BJ (cell line): ENCODE measurements at regions not wholly inside any gene's neighbourhood (a gene's known extent, or its start where the extent isn't known, plus 50 kb on each side); places are given as distances from the start of the nearest gene placed in this dataset.

Experiments used
- CTCF ChIA-PET: fragments of 350-600 bp; formaldehyde crosslinking; extraction: SDS; loops from one replicate; lab custom pipeline; 2021; ENCODE audit warnings: antibody characterized with exemption, inconsistent platforms; lab: Yijun Ruan, JAX
- POLR2A ChIA-PET: fragments of 300-600 bp; sonication (Branson Sonifier 250); formaldehyde crosslinking; extraction: SDS; loops from one replicate; lab custom pipeline; 2021; ENCODE audit warnings: antibody characterized with exemption; lab: Charles Lee
- DNase-seq: peaks from one replicate; pipeline ENCODE4 v3.0.0-alpha.2; 2011; ENCODE audit warnings: low read depth
- H3K27me3 ChIP-seq: 2 replicates; pipeline ENCODE4 v1.6.0; 2011; ENCODE audit warnings: low read length; ENCODE audit not compliant: control insufficient read depth, insufficient read depth
- H3K36me3 ChIP-seq: 2 replicates; pipeline ENCODE4 v1.5.1; 2011; ENCODE audit warnings: low read length; ENCODE audit not compliant: control insufficient read depth, insufficient read depth
- H3K4me3 ChIP-seq: 2 replicates; pipeline ENCODE4 v1.5.1; 2011; ENCODE audit warnings: low read depth, mild to moderate bottlenecking, control low read depth, low read length
- TF ChIP-seq, protein P1 (sequence below): IDR thresholded peaks from 2 replicates; pipeline ENCODE4 v1.5.1; 2011; ENCODE audit warnings: low read depth, mild to moderate bottlenecking, control low read depth, inconsistent platforms, low read length, moderate library complexity; ENCODE audit not compliant: insufficient read depth

- TF ChIP-seq, protein P1, sequence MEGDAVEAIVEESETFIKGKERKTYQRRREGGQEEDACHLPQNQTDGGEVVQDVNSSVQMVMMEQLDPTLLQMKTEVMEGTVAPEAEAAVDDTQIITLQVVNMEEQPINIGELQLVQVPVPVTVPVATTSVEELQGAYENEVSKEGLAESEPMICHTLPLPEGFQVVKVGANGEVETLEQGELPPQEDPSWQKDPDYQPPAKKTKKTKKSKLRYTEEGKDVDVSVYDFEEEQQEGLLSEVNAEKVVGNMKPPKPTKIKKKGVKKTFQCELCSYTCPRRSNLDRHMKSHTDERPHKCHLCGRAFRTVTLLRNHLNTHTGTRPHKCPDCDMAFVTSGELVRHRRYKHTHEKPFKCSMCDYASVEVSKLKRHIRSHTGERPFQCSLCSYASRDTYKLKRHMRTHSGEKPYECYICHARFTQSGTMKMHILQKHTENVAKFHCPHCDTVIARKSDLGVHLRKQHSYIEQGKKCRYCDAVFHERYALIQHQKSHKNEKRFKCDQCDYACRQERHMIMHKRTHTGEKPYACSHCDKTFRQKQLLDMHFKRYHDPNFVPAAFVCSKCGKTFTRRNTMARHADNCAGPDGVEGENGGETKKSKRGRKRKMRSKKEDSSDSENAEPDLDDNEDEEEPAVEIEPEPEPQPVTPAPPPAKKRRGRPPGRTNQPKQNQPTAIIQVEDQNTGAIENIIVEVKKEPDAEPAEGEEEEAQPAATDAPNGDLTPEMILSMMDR, result no peak
- Histone ChIP-seq H3K4me3 (no peak overlapping the region), H3K36me3 (no peaks in the 10 kb centered on the region), H3K27me3 (no peaks in the 10 kb centered on the region)
- ChIA-PET CTCF (interaction anchor here (0.6 to 8.5 kb wide), 6 partner anchors 26 to 686 kb away, joined by 3 to 184 read pairs (median 4); no protein-coding TSS in a partner anchor), POLR2A (no interaction called here)
- no peak for DNase-seq
Observed at GRCh38 chr17:72561680-72562079, 440.9 kb downstream of the SOX9 start.

DNA sequence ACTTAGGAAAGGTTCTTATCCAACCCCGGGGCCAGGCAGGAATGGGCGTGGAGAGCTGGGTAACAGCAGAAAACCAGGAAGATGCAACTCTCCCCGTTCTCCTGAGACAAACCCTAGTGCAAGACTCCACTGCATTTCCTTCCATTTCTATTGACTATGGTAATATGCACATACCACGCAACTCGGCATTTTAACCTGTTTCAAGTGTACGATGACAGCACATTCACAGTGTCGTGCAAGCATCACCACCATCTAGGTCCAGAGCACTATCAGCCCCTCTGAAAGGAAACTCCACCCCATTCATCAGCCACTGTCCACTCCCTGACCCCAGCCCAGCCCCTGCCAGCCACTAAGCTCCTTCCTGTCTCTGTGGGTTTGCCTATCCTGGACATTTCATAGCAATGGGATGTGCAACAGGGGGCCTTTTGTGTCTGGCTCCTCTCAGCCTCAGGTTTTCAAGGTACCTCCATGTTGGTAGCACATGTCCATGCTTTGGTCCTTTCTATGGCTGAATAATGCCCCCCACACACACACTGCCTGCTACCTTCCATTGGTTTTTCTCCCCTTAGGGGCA is 441.9 kb downstream of the SOX9 start:
- H3K36me3 ChIP-seq, result no peaks in the 10 kb centered on the region
- ChIA-PET CTCF (interaction anchor here (0.6 to 8.5 kb wide), 8 partner anchors 29 to 1482 kb away, joined by 3 to 184 read pairs (median 4); no protein-coding TSS in a partner anchor), POLR2A (no interaction called here)
- DNase-seq, result no peak
- no peaks in the 10 kb centered on the region for H3K27me3 ChIP-seq
- TF ChIP-seq, protein P1, result no peak
- H3K4me3 ChIP-seq, result no peak overlapping the region

GRCh38 chr17:72563952-72564351 is 443.1 kb downstream of the SOX9 start:
- TF ChIP-seq, protein P1, result no peak
- H3K4me3 ChIP-seq, result no peak overlapping the region
- no peaks in the 10 kb centered on the region for H3K36me3 ChIP-seq
- H3K27me3 ChIP-seq, result no peaks in the 10 kb centered on the region
- DNase-seq, result no peak
- CTCF ChIA-PET, result interaction anchor here (2.5 kb wide), 1 partner anchor 161 kb away, joined by 7 read pairs; no protein-coding TSS in a partner anchor
- POLR2A ChIA-PET, result no interaction called here

- Histone ChIP-seq H3K27me3 (no peaks in the 10 kb centered on the region), H3K36me3 (no peaks in the 10 kb centered on the region), H3K4me3 (no peak overlapping the region)
- DNase-seq, result no peak
- TF ChIP-seq, protein P1, result no peak
- ChIA-PET POLR2A (no interaction called here), CTCF (interaction anchor here (0.7 to 2.5 kb wide), 3 partner anchors 160 to 627 kb away, joined by 3 to 7 read pairs (median 3); no protein-coding TSS in a partner anchor)
Observed at GRCh38 chr17:72565006-72565405, 444.2 kb downstream of the SOX9 start.

- TF ChIP-seq, protein P1, result no peak
- POLR2A ChIA-PET, result no interaction called here
- no peak for DNase-seq
- H3K4me3 ChIP-seq, result no peak overlapping the region
- no peaks in the 10 kb centered on the region for H3K36me3 ChIP-seq
- CTCF ChIA-PET, result interaction anchor here (2.5 kb wide), 1 partner anchor 159 kb away, joined by 7 read pairs; no protein-coding TSS in a partner anchor
- H3K27me3 ChIP-seq, result no peaks in the 10 kb centered on the region
Observed at GRCh38 chr17:72565758-72566157, 444.9 kb downstream of the SOX9 start.
